Coronary artery (tissue), 2 donors: ENCODE measurements at regions not wholly inside any gene's neighbourhood (a gene's known extent, or its start where the extent isn't known, plus 50 kb on each side); places are given as distances from the start of the nearest gene placed in this dataset.
"Not testable (repeated sequence)": the region's sequence is repeated elsewhere in the genome, so short reads cannot be mapped to it uniquely, and the experiment has no call there.

Experiments
- DNase-seq: peaks from one replicate; pipeline ENCODE4 v3.0.0-alpha.2; 2017; ENCODE audit warnings: low spot score
- H3K27ac ChIP-seq, 2 donors: fragments of 200-600 bp; sonication (generic); one replicate each; pipeline ENCODE4 v1.5.1; 2016 to 2019
- H3K4me3 ChIP-seq: fragments of 200-600 bp; sonication (generic); 2 replicates; pipeline ENCODE4 v1.5.1; 2016; ENCODE audit warnings: mild to moderate bottlenecking, moderate library complexity
- CTCF ChIP-seq: fragments of 200-600 bp; sonication (generic); IDR thresholded peaks from one replicate; pipeline ENCODE4 v1.5.1; 2019; ENCODE audit warnings: antibody characterized with exemption

GRCh38 chr1:761791-762190 is 75.3 kb upstream of the OR4F16 start:
- not testable (repeated sequence) for H3K4me3 ChIP-seq, H3K27ac ChIP-seq, DNase-seq

- not testable (repeated sequence) for H3K27ac ChIP-seq, H3K4me3 ChIP-seq, DNase-seq
Observed at GRCh38 chr1:771449-771848, 85.0 kb upstream of the OR4F16 start.

GRCh38 chr1:777480-778180 is 91.2 kb upstream of the OR4F16 start:
- Histone ChIP-seq H3K4me3 (peak overlapping the region; percentile 81), H3K27ac (peak overlapping the region; percentile 81 to 87)
- DNase-seq = peak; percentile 71

- Histone ChIP-seq H3K4me3 (peak overlapping the region; percentile 81), H3K27ac (peak overlapping the region; percentile 81 to 87)
- DNase-seq = peak; percentile 99
- peak; percentile 24 for TF ChIP-seq CTCF
Observed at GRCh38 chr1:778451-779278, 92.2 kb upstream of the OR4F16 start.

GRCh38 chr1:779621-780020 is 93.2 kb upstream of the OR4F16 start:
- DNase-seq = peak; percentile 69
- peak overlapping the region; percentile 81 for H3K4me3 ChIP-seq
- H3K27ac ChIP-seq = not testable (repeated sequence)

- DNase-seq = no peak
- Histone ChIP-seq H3K27ac (no peak overlapping the region), H3K4me3 (no peak overlapping the region)
- TF ChIP-seq CTCF = no peak
Observed at GRCh38 chr1:788835-789234, 102.4 kb upstream of the OR4F16 start.

- DNase-seq, H3K27ac ChIP-seq, H3K4me3 ChIP-seq: not testable (repeated sequence)
Observed at GRCh38 chr1:789606-790005, 103.2 kb upstream of the OR4F16 start.

- not testable (repeated sequence) for H3K4me3 ChIP-seq, DNase-seq, H3K27ac ChIP-seq
Observed at GRCh38 chr1:790388-790930, 104.0 kb upstream of the OR4F16 start.

GRCh38 chr1:794310-794709 is 107.9 kb upstream of the OR4F16 start:
- not testable (repeated sequence) for DNase-seq, H3K4me3 ChIP-seq, H3K27ac ChIP-seq

- H3K4me3 ChIP-seq, DNase-seq, H3K27ac ChIP-seq: not testable (repeated sequence)
Observed at GRCh38 chr1:794918-795584, 108.6 kb upstream of the OR4F16 start.

GRCh38 chr1:797649-798048 is 111.2 kb upstream of the OR4F16 start:
- peak overlapping the region; percentile 20 to 40 for H3K27ac ChIP-seq
- not testable (repeated sequence) for DNase-seq, H3K4me3 ChIP-seq

GRCh38 chr1:800397-800796 is 113.9 kb upstream of the OR4F16 start:
- not testable (repeated sequence) for H3K4me3 ChIP-seq, H3K27ac ChIP-seq, DNase-seq

- DNase-seq, H3K27ac ChIP-seq, H3K4me3 ChIP-seq: not testable (repeated sequence)
Observed at GRCh38 chr1:804378-805115, 118.1 kb upstream of the OR4F16 start.

GRCh38 chr1:805310-805709 is 118.4 kb upstream of the SAMD11 start:
- not testable (repeated sequence) for H3K27ac ChIP-seq, DNase-seq, H3K4me3 ChIP-seq

GRCh38 chr1:807066-807465 is 116.7 kb upstream of the SAMD11 start:
- H3K27ac ChIP-seq, H3K4me3 ChIP-seq, DNase-seq: not testable (repeated sequence)
